Posterior vena cava (tissue), 2 donors: ENCODE measurements at regions not wholly inside any gene's neighbourhood (a gene's known extent, or its start where the extent isn't known, plus 50 kb on each side); places are given as distances from the start of the nearest gene placed in this dataset.
"Not testable (repeated sequence)": the region's sequence is repeated elsewhere in the genome, so short reads cannot be mapped to it uniquely, and the experiment has no call there.

Experiments used
- DNase-seq: peaks from one replicate; pipeline ENCODE4 v3.0.0-alpha.2; 2020; ENCODE audit warnings: low spot score
- intact Hi-C, 2 donors: fragments of 100-400 bp; cut with DNase I; formaldehyde crosslinking; loops; one replicate each; pipeline versions ENCODE4 v1.14.1 to v1.14.2; 2022 to 2023
- donor health status: DM: yes; HTN: yes; CAD: no.
- donor health status: DM: yes; HTN: yes; CAD: no.

DNA sequence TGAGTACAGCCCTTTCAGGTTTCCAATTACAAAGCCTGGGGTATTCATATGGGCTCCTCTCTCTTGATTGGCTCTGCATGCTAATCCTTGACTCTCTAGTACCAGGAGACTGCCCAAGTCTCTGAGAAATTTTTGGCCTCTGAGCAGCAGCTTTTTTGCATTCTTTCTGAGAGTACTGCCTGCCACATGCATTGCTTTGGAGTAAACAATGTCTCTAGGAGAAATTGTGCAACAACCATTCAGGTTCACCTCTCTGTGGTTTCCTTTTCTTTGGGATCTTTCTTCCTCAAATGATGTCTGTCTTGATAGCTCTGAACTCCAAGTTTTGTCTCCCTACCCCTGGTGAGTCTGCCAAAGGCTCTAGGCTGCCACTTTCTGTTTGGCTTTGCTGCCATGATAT lies 115.8 kb upstream of the SETBP1 start:
- no peak for DNase-seq
- intact Hi-C loops = no loop called here

DNA sequence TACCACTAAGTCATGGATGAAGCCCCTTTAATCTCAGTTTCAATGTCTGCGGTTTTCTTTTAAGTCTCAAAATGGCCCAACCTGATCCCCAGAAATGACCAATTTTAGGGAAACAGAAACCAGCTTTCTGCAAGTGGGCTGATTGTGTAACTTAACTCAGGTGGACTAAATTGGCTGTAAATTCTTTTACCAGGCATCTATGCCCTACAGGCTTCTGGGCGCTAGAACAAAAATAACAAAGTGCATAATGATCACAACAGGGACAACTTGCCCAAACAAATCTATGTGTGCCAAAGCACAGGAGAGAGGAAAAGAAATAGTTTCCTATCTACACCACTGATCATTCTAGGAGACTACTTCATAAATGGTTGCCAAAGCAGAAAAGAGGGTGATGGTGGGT lies 112.3 kb upstream of the SETBP1 start:
- DNase-seq = no peak
- intact Hi-C loops = no loop called here

DNA sequence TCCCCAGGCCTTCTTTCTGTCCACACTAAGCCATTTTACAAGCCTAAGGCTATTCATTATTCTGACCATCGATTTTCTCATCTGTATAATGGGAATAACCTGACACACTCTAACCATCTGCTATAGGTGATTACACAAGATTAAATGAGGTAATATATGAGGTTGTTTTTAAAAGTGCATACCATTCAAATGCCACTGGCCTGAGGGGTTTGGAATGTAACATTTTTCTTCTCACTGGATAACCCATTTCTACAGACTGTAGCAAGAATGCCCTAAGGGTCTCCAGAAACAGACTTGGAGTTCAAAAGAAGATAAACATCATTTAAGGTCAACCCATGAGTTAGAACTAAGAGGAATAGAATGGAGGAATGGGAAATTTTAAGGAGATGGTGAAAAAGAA lies 111.7 kb upstream of the SETBP1 start:
- intact Hi-C loops = no loop called here
- DNase-seq = no peak

DNA sequence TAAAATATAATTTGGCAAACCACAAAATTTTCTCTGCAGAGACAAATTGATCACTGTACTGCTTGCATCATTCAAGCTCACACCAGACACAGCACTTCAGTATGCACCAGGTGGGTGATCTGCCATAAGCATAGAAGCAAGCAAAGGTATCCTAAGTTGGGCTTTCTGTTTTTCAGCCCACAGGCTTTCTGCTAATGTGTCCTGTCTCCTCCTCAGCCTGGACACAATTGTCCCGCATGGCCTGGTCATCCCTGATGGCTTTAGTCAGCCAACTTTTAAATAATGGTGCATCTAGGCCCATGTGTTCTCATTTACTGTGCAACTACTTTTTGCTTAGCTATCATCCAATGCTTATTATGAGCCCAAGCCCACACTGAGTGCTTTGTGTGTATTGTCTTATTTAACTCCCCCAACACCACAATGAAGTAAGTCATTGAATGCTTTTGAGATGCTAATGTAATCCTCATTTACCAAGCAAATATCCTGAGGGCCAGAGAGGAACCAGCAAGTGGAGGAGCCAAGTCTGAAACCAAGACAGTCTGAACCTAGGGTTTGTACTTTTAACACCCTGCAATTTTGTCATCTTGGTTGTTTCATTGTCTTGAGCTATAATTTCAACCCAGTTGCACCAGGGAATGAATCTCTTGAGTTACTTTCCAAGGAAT lies 111.2 kb upstream of the SETBP1 start:
- intact Hi-C loops = no loop called here
- DNase-seq = no peak

DNA sequence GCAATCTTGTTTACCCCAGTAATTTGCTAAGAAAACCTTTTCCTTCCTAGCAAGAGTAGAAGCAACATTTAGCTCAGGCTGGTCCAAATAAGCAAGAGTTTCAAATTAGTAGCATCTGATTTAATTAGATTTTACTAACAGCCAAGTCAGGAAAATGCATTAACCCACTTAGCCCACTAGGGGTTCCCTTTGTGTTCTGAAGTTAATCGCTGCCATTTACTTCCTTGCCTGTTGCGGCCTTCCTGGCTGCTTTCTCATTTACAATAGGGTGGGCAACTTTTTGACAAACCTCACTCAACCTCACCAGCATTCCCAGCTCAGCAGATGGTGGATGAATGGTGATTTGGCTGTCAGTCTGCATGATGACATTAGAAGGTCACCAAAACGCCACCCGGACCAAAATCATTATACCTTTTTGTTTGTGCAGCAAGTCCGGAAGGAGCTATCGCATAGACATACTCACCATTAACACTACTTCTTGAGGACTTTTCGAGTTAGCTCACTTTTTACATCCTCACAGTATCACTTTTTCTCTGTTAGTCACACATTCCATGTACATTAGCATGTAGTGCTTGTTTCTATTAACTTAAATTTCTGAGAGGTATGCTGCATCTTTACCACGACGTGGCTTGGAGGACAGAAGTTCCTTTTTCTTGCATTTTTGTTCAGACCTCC lies 101.5 kb upstream of the SETBP1 start:
- no peak for DNase-seq
- intact Hi-C loops = no loop called here

DNA sequence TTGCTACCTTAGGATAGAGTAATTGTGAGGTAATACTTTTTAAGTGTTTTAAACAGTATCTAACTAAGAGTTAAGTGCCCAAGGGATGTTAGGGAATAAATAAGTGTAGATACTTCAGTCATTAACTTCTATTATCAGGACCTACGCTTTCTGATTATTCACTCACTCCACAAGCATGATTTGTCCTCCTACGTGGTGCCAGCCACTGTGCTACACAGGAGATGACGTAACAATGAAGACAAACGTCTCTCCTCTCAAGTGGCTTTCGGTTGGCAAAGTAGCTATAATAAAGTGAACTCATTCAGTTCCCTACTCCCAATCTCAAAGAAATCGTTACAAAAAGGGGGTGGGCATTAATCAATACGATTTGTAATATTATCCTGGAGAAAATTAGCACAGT lies 100.9 kb upstream of the SETBP1 start:
- intact Hi-C loops = no loop called here
- no peak for DNase-seq

DNA sequence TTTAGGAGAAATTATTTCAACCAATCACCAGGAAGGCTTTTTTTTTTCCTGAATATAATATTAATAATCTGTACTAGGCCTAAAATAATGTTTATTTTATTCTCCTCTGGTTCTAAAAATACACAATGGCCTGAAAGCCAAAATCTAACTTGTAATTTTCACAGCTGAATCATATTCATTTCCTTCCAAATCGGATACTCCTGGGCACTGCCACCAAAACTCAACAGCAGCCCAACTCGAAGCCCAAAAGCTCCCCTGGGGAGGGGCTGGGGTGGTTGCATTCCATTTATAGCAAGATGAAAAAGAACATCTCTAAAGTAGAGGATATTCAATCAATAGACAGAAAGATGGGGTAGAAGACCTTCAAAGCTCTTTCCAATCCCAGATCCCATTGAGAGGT lies 100.5 kb upstream of the SETBP1 start:
- intact Hi-C loops = no loop called here
- no peak for DNase-seq

DNA sequence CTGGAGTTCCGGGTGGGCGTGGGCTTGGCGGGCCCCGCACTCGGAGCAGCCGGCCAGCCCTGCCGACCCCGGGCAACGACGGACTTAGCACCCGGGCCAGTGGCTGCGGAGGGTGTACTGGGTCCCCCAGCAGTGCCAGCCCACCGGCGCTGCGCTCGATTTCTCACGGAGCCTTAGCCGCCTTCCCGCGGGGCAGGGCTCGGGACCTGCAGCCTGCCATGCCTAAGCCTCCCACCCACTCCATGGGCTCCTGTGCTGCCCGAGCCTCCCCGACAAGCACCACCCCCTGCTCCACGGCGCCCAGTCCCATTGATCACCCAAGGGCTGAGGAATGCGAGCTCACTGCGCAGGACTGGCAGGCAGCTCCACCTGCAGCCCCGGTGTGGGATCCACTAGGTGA lies 99.9 kb upstream of the SETBP1 start:
- intact Hi-C loops = not testable (repeated sequence)

DNA sequence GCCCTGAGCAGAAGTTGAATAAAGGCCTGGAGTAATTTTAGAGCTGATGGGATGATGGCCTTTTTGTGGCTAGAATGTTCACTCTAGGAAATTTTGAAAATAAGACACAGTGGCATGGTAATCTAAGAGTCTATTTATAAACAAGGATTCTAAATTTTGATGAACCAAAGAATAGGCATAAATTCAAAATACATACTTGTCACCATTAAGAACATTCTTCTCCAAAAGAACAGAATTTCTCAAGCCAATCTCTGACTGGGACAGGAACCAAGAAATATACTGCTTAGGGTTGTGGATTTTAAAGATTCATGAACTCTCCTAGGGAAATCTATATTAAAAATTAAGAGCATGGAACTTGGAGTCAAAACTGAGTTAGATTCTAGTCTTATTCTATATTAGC lies 98.2 kb upstream of the SETBP1 start:
- no peak for DNase-seq

More for the DNA sequence above, 99.9 kb upstream of the SETBP1 start:
- DNase-seq = not testable (repeated sequence)

DNA sequence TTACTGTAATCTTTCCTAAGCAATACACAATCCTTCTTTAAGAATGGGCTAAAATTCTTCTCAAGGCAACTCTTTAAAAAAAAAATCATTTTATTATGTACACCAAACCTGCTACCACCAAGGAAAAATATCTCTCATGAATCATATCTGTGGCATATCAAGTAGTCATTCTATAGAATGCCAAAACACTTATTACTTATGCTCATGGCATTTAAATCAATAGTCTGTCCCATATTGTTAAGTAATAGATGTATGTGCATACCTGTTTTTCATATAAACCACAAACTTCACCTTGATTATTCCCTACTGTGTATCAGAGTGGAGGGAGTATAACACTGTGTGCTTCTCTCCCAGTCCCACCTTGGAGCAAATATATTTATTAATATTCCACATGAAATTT lies 95.8 kb upstream of the SETBP1 start:
- intact Hi-C loops = no loop called here
- no peak for DNase-seq

More for the DNA sequence above, 98.2 kb upstream of the SETBP1 start:
- intact Hi-C loops = no loop called here

DNA sequence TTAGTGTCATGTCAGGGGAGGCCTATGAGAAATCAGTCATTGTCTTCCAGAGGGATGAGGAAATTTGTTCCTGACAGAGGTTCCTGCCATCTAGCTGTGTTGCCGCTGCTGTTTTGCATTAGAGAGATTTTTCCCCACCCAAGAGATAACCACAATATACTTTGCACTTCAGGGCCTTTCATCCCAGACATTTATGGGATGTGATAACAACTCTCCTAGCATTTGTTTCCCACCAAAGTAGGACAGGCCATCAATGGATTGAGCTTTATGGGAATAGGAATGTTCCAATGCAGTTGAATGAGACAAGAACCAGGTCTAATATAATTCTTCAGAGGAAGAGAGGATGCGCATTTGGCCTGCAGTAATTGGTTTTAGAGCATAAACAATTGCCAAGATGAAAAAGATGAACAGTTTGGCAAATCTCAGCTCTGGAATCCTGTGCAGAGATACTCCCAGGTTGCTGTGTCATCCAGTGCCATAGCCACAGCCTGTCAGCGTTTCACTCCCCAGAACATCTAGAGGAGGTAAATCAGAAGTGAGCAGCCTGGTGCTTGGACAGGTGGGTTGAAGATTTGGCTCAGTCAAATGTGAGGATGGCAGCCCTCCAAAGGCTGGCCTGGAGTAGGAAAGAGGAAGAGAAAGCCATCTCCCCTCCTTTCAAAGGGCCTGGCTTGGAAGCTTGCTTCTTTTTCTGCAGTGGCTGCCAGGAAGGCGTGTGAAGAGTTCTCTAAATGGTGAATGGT lies 93.7 kb upstream of the SETBP1 start:
- no peak for DNase-seq
- intact Hi-C loops = no loop called here

DNA sequence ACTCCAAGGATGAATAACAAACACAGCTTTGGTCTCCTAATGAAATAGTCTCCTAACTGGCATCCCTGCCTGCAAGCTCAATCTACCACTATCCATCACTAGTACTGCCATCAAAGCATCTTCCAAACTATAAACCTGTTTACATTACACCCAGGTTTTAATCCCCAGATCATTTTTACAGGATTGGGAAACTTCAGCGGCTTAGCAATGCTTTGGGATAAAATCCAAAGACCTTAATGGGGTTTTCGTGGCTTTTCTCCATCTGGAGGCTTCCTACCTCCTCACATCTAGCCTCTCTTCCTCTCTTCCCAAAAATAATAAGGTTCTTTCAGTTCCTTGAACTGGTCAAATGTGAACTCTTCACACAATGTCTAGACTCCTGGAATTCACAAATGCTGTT lies 92.2 kb upstream of the SETBP1 start:
- DNase-seq = no peak
- intact Hi-C loops = no loop called here

DNA sequence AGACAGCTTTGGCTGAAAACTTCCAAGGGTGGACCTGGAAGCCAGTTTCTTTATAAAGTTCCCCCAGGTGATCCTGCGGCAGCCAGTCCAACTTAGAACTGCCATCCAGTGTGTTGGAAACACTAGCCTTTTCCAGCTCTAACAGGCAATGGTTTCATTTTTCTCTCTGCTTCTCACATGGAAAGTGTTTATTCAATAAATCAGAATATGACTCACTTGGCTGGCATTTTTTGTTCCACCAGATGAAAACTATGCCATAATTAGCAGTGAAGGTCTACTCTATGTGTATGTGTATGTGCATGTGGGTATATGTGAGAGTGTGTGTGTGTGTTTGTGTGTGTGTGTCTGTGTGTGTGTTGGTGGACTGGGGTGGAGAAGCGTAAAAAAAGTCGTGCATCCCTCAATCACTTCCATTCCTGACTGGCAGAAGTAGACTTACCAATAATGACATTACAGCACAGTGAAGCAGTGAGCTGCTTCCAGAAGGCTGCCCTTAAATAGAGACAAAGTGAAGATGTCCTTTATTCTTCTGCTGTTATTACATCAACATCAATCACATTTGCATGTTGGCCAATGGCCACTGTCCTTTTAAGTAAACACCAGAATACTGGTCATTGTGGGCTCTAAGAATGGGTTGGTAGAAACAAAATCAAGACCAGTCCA lies 90.9 kb upstream of the SETBP1 start:
- intact Hi-C loops = no loop called here

DNA sequence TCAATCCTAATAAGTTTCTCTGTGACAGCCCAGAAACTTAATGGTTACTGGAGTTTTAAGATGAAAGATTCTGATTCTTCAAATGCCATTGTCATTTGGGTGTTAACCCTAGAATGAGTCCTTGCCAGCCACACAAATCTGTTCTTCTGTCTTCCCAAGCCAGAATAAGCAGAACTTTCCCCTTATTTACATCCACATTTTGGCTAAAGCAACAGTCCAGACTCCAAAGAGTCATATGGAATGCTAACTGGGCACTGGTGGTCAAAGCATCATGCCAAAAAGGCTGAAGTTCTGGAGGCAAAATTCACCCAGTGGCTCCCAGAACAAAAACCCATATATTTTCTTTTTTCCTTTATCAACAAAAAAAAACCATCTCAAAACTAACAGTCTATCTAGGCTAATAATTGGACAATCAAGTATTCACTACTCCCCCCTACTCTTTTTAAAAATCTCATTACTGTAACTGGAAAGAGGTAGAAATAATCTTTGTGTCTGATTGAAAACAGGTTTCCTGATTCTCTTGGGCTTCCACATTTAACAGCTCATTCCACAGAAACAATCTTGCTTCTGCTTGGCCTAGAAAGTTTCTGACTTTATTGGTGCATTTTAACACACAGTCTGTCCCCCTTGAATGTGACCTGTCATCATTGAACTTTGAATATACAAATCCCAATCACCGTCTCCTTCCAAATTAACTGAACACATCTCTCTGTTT lies 89.6 kb upstream of the SETBP1 start:
- no peak for DNase-seq
- intact Hi-C loops = no loop called here

More for the DNA sequence above, 90.9 kb upstream of the SETBP1 start:
- DNase-seq = no peak

DNA sequence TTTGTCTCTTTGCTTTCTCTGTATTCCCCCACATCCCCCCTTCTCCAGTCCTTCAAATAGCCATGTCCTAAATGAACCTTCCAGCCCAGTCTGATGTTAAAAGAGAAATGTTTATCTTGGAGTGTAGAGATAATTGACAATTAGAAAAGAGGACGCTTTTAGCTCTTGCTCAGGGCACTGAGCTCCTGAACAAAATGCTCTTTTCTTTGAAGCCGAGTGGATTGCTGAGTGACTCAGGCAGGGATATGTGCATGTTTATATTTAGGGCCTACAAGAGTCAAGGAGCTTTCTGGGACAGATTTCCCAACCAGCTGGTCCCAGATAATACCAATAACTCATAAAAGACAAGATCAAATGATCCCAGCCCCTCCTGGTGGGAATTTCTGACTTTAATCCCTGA lies 88.0 kb upstream of the SETBP1 start:
- intact Hi-C loops = no loop called here
- no peak for DNase-seq

DNA sequence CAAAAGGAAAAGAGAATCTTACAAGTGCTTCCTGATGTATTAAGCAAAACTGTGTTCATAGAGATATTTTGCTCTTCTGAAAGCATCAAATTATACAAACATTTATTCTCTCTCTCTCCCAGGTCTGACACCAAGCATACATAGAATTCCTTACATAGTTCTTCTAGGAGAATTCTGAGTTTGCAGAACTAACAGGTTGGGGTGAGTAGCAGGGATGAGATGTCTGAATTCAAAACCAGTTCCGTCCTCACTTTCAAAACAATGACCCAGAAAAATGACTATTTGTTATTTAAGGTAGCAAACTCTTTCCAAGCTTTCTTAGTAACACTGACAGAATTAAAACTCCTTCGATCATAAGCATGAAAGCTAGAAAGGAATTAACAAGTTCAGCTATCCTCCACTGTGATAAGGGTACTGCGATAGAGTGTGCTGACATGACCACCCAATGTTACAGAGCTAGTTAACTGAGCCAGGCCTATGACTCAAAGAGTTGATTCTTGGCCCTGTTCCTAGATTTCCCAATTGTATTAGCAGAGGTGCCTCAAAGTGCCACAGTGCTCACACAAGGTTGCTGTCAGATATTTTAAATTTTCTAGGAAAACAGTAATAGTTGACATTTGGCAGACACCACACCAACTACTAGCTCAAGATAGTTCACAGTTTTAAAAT lies 85.8 kb upstream of the SETBP1 start:
- intact Hi-C loops = no loop called here
- DNase-seq = no peak

DNA sequence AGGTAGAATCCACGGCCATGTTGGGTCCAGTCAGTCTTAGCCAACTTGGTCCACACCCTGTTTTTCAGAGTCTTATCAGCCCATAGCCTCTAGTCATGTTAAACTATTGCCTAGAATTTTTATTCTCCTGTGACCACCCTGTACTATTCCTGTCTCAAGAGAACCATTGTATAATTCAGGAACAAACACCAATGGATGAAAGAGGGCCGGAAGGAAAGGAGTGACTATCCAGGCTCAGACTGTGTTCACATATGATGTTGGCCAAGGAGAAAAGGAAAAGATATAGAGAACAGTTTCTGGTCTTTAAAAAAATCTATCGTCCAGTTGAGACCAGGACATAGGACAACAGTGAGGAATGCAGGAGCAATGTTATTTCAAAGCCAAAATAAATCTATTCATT lies 82.9 kb upstream of the SETBP1 start:
- no peak for DNase-seq
- intact Hi-C loops = no loop called here

DNA sequence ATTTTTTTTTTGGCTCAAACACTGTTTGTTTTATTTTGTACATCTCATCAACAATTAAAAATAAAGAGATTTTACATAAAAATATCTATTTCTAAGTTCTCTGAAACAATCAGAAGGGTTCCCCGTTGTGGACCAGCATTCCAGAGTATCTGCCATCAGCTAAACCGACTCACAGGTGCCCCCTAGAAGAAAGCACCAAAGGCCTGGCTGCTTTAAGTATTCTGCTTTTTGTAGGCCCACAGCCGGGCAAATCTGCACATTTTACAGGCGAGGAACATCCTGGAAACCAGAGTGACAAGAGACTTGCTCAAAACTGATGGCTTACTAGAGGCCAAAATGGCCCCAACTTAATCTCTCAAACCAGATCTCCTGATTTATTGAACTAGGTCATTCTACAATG lies 82.2 kb upstream of the SETBP1 start:
- DNase-seq = no peak
- intact Hi-C loops = no loop called here

DNA sequence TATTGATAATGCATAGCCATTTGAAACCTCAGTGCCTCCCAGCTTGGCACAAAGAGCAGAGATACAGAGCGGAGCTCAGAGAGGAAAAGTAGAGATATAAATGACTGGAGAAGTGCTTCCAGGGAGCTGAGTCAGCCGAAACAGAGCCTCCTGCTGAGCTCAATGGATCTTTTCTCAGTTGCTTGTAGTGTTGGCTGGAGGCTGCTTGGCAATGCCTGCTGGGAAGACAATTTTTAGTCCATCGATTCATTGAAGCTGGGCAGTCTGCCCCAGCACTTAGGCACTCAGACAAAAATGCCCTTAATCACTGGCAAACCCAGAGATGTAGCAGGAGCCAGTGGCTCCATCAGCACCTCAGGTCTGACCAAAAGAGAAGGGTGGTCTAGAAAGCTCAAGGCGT lies 81.3 kb upstream of the SETBP1 start:
- intact Hi-C loops = no loop called here
- DNase-seq = no peak
